PC-3 (cell line): ENCODE measurements at regions not wholly inside any gene's neighbourhood (a gene's known extent, or its start where the extent isn't known, plus 50 kb on each side); places are given as distances from the start of the nearest gene placed in this dataset.

ENCODE experiments used
- EZH2 ChIP-seq: fragments of 300-600 bp; sonication (generic); IDR thresholded peaks from one replicate; pipeline ENCODE4 v1.6.1; 2017; ENCODE audit warnings: antibody characterized with exemption, mild to moderate bottlenecking, low read length; ENCODE audit not compliant: unreplicated experiment
- TF ChIP-seq, protein P1 (sequence below): fragments of 300-600 bp; sonication (generic); conservative IDR thresholded peaks from 2 replicates; pipeline ENCODE4 v1.5.1; 2017; ENCODE audit warnings: antibody characterized with exemption, low read depth, mild to moderate bottlenecking, low read length

GRCh38 chr6:100172322-100172713 lies 178.3 kb upstream of the MCHR2 start:
- TF ChIP-seq, protein P1, sequence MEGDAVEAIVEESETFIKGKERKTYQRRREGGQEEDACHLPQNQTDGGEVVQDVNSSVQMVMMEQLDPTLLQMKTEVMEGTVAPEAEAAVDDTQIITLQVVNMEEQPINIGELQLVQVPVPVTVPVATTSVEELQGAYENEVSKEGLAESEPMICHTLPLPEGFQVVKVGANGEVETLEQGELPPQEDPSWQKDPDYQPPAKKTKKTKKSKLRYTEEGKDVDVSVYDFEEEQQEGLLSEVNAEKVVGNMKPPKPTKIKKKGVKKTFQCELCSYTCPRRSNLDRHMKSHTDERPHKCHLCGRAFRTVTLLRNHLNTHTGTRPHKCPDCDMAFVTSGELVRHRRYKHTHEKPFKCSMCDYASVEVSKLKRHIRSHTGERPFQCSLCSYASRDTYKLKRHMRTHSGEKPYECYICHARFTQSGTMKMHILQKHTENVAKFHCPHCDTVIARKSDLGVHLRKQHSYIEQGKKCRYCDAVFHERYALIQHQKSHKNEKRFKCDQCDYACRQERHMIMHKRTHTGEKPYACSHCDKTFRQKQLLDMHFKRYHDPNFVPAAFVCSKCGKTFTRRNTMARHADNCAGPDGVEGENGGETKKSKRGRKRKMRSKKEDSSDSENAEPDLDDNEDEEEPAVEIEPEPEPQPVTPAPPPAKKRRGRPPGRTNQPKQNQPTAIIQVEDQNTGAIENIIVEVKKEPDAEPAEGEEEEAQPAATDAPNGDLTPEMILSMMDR: no peak
- TF ChIP-seq EZH2: no peak
